WTC11 (cell line): ENCODE measurements at regions not wholly inside any gene's neighbourhood (a gene's known extent, or its start where the extent isn't known, plus 50 kb on each side); places are given as distances from the start of the nearest gene placed in this dataset.

Experiments
- ATAC-seq: fragments of 200-7000 bp; cut with Tn5 transposase; 2 replicates; pipeline ENCODE4 v1.10.0; 2021; ENCODE audit warnings: mild to moderate bottlenecking, moderate library complexity
- CTCF ChIA-PET: fragments of 300-600 bp; sonication (Branson Sonifier 250); formaldehyde crosslinking; loops from one replicate; lab custom pipeline; 2021; ENCODE audit warnings: antibody characterized with exemption; lab: Charles Lee
- POLR2A ChIA-PET: fragments of 350-600 bp; sonication (Branson Sonifier 250); formaldehyde crosslinking; loops from one replicate; lab custom pipeline; 2021; ENCODE audit warnings: antibody characterized with exemption; lab: Charles Lee
- DNase-seq: peaks from one replicate; pipeline ENCODE4 v3.0.0; 2021; ENCODE audit warnings: low spot score
- H3K27ac Mint-ChIP-seq: 2 replicates; pipeline ENCODE4 v1.8.0; 2021; ENCODE audit warnings: mixed read lengths
- H3K27me3 Mint-ChIP-seq: 2 replicates; pipeline ENCODE4 v1.8.0; 2021; ENCODE audit warnings: low read depth, mild to moderate bottlenecking, moderate library complexity, mixed read lengths
- H3K36me3 Mint-ChIP-seq: 2 replicates; pipeline ENCODE4 v1.8.0; 2021; ENCODE audit warnings: mixed read lengths
- H3K4me1 Mint-ChIP-seq: 2 replicates; pipeline ENCODE4 v1.8.0; 2022; ENCODE audit warnings: mixed read lengths
- H3K4me3 Mint-ChIP-seq: 2 replicates; pipeline ENCODE4 v1.8.0; 2021; ENCODE audit warnings: mild to moderate bottlenecking, moderate library complexity, mixed read lengths
- H3K9me3 Mint-ChIP-seq: 2 replicates; pipeline ENCODE4 v1.8.0; 2021; ENCODE audit warnings: mixed read lengths
- ATF6 ChIP-seq: sonication (generic); formaldehyde crosslinking; IDR thresholded peaks from 2 replicates; pipeline ENCODE4 v1.8.1; 2023; ENCODE audit warnings: mild to moderate bottlenecking, missing genetic modification reagents
- CREB1 ChIP-seq: sonication (generic); formaldehyde crosslinking; IDR thresholded peaks from 2 replicates; pipeline ENCODE4 v1.8.0; 2023; ENCODE audit warnings: mild to moderate bottlenecking, missing genetic modification reagents
- E2F1 ChIP-seq: sonication (generic); formaldehyde crosslinking; IDR thresholded peaks from 2 replicates; pipeline ENCODE4 v1.8.0; 2022; ENCODE audit warnings: mild to moderate bottlenecking, missing genetic modification reagents
- ELF4 ChIP-seq: sonication (generic); formaldehyde crosslinking; IDR thresholded peaks from 2 replicates; pipeline ENCODE4 v1.8.1; 2022; ENCODE audit warnings: low read depth, mild to moderate bottlenecking, moderate library complexity, missing genetic modification reagents
- EMX1 ChIP-seq: fragments of 250-450 bp; sonication (Bioruptor Pico); IDR thresholded peaks from 2 replicates; pipeline ENCODE4 v1.8.0; 2021; ENCODE audit warnings: mild to moderate bottlenecking
- ETV6 ChIP-seq: sonication (generic); formaldehyde crosslinking; IDR thresholded peaks from 2 replicates; pipeline ENCODE4 v1.8.1; 2022; ENCODE audit warnings: mild to moderate bottlenecking, missing genetic modification reagents
- FOXK1 ChIP-seq: sonication (generic); formaldehyde crosslinking; IDR thresholded peaks from 2 replicates; pipeline ENCODE4 v1.8.0; 2022; ENCODE audit warnings: mild to moderate bottlenecking, moderate library complexity, missing genetic modification reagents
- FOXP1 ChIP-seq: sonication (generic); formaldehyde crosslinking; IDR thresholded peaks from 2 replicates; pipeline ENCODE4 v1.8.0; 2022; ENCODE audit warnings: missing genetic modification reagents, mild to moderate bottlenecking, moderate library complexity, borderline replicate concordance
- FOXP4 ChIP-seq: sonication (generic); formaldehyde crosslinking; IDR thresholded peaks from 2 replicates; pipeline ENCODE4 v1.8.0; 2022; ENCODE audit warnings: mild to moderate bottlenecking, missing genetic modification reagents
- GRHL2 ChIP-seq: fragments of 250-450 bp; sonication (Bioruptor Pico); IDR thresholded peaks from 2 replicates; pipeline ENCODE4 v1.8.0; 2022; ENCODE audit warnings: mild to moderate bottlenecking, moderate library complexity; ENCODE audit not compliant: insufficient replicate concordance, severe bottlenecking
- GTF2I ChIP-seq: fragments of 250-450 bp; sonication (Bioruptor Pico); conservative IDR thresholded peaks from 2 replicates; pipeline ENCODE4 v1.4.0; 2021; ENCODE audit warnings: mild to moderate bottlenecking
- HMGA2 ChIP-seq: fragments of 250-450 bp; sonication (Bioruptor Pico); IDR thresholded peaks from 2 replicates; pipeline ENCODE4 v1.4.0; 2021; ENCODE audit warnings: mild to moderate bottlenecking, moderate library complexity
- IRF1 ChIP-seq: sonication (generic); formaldehyde crosslinking; IDR thresholded peaks from 2 replicates; pipeline ENCODE4 v1.8.0; 2023; ENCODE audit warnings: missing genetic modification reagents
- JUN ChIP-seq: sonication (generic); formaldehyde crosslinking; IDR thresholded peaks from 2 replicates; pipeline ENCODE4 v1.8.0; 2023; ENCODE audit warnings: mild to moderate bottlenecking, missing genetic modification reagents
- MAX ChIP-seq: sonication (generic); formaldehyde crosslinking; IDR thresholded peaks from 2 replicates; pipeline ENCODE4 v1.8.0; 2022; ENCODE audit warnings: mild to moderate bottlenecking, missing genetic modification reagents
- NFATC4 ChIP-seq: fragments of 250-450 bp; sonication (Bioruptor Pico); IDR thresholded peaks from 2 replicates; pipeline ENCODE4 v1.9.0; 2021; ENCODE audit warnings: mild to moderate bottlenecking
- NFE2L1 ChIP-seq: sonication (generic); formaldehyde crosslinking; IDR thresholded peaks from 2 replicates; pipeline ENCODE4 v1.8.1; 2023; ENCODE audit warnings: missing genetic modification reagents
- NFYB ChIP-seq: sonication (generic); formaldehyde crosslinking; conservative IDR thresholded peaks from 2 replicates; pipeline ENCODE4 v1.8.0; 2022; ENCODE audit warnings: low read depth, missing genetic modification reagents
- NR3C1 ChIP-seq: sonication (generic); formaldehyde crosslinking; conservative IDR thresholded peaks from 2 replicates; pipeline ENCODE4 v1.8.1; 2023; ENCODE audit warnings: low read depth, mild to moderate bottlenecking, missing genetic modification reagents
- PREB ChIP-seq: sonication (generic); formaldehyde crosslinking; IDR thresholded peaks from 2 replicates; pipeline ENCODE4 v1.8.1; 2022; ENCODE audit warnings: mild to moderate bottlenecking, missing genetic modification reagents, moderate library complexity, borderline replicate concordance
- SP1 ChIP-seq: sonication (generic); formaldehyde crosslinking; conservative IDR thresholded peaks from 2 replicates; pipeline ENCODE4 v1.8.1; 2022; ENCODE audit warnings: missing genetic modification reagents
- TCF7 ChIP-seq: sonication (generic); formaldehyde crosslinking; IDR thresholded peaks from 2 replicates; pipeline ENCODE4 v1.8.0; 2022; ENCODE audit warnings: mild to moderate bottlenecking, low read depth, missing genetic modification reagents, moderate library complexity
- TEAD1 ChIP-seq: sonication (generic); formaldehyde crosslinking; IDR thresholded peaks from 2 replicates; pipeline ENCODE4 v1.8.0; 2022; ENCODE audit warnings: mild to moderate bottlenecking, missing genetic modification reagents
- USF2 ChIP-seq: sonication (generic); formaldehyde crosslinking; IDR thresholded peaks from 2 replicates; pipeline ENCODE4 v1.8.1; 2023; ENCODE audit warnings: mild to moderate bottlenecking, missing genetic modification reagents, moderate library complexity
- ZBTB21 ChIP-seq: sonication (generic); formaldehyde crosslinking; IDR thresholded peaks from 2 replicates; pipeline ENCODE4 v1.8.1; 2023; ENCODE audit warnings: mild to moderate bottlenecking, missing genetic modification reagents, borderline replicate concordance
- ZNF317 ChIP-seq: sonication (generic); formaldehyde crosslinking; IDR thresholded peaks from 2 replicates; pipeline ENCODE4 v1.8.1; 2023; ENCODE audit warnings: low read depth, mild to moderate bottlenecking, moderate library complexity, missing genetic modification reagents, borderline replicate concordance
- ZNF425 ChIP-seq: fragments of 250-450 bp; sonication (Bioruptor Pico); conservative IDR thresholded peaks from 2 replicates; pipeline ENCODE4 v1.9.0; 2021; ENCODE audit warnings: mild to moderate bottlenecking

GRCh38 chr3:31406896-31407295 is 125.8 kb upstream of the STT3B start:
- ChIA-PET POLR2A (no interaction called here), CTCF (no interaction called here)
- H3K36me3 Mint-ChIP-seq = no peaks in the 10 kb centered on the region
- H3K4me3 Mint-ChIP-seq = no peak overlapping the region
- H3K27ac Mint-ChIP-seq = no peak overlapping the region
- TF ChIP-seq IRF1 (CRISPR knock-in tag) = no peak
- no peak for TF ChIP-seq TCF7 (CRISPR knock-in tag)
- no peak for TF ChIP-seq EMX1 (CRISPR knock-in tag)
- TF ChIP-seq ETV6 = no peak
- no peak for TF ChIP-seq GRHL2 (CRISPR knock-in tag)
- TF ChIP-seq ATF6 = no peak
- no peak for TF ChIP-seq NFYB (CRISPR knock-in tag)
- no peak for TF ChIP-seq NFATC4 (CRISPR knock-in tag)
- no peak for TF ChIP-seq ZBTB21 (CRISPR knock-in tag)
- no peak for TF ChIP-seq NR3C1
- TF ChIP-seq GTF2I (CRISPR knock-in tag) = no peak
- H3K4me1 Mint-ChIP-seq = peaks cover 16% of the 10 kb centered on the region
- DNase-seq (no peak), ATAC-seq (no peak)
- no peaks in the 10 kb centered on the region for H3K9me3 Mint-ChIP-seq
- H3K27me3 Mint-ChIP-seq = no peaks in the 10 kb centered on the region

- no peak for TF ChIP-seq TEAD1 (CRISPR knock-in tag)
- no peak for TF ChIP-seq CREB1 (CRISPR knock-in tag)
- TF ChIP-seq JUN (CRISPR knock-in tag) = no peak
- no peak for TF ChIP-seq NFE2L1 (CRISPR knock-in tag)
- TF ChIP-seq FOXP4 (CRISPR knock-in tag) = no peak
- no peak for TF ChIP-seq HMGA2
- no peak for TF ChIP-seq MAX (CRISPR knock-in tag)
- no peak for TF ChIP-seq IRF1 (CRISPR knock-in tag)
- TF ChIP-seq ZNF317 (CRISPR knock-in tag) = no peak
- TF ChIP-seq E2F1 (CRISPR knock-in tag) = no peak
- no peak for TF ChIP-seq FOXP1
- no peak for TF ChIP-seq USF2
- TF ChIP-seq FOXK1 = no peak
- TF ChIP-seq ELF4 (CRISPR knock-in tag) = no peak
- no peak for TF ChIP-seq PREB (CRISPR knock-in tag)
- no peak for TF ChIP-seq ZNF425 (CRISPR knock-in tag)
- no peak for TF ChIP-seq SP1 (CRISPR knock-in tag)
- DNase-seq (no peak), ATAC-seq (no peak)
- no peaks in the 10 kb centered on the region for H3K27me3 Mint-ChIP-seq
- H3K27ac Mint-ChIP-seq = no peak overlapping the region
- POLR2A ChIA-PET = no interaction called here
- peaks cover 16% of the 10 kb centered on the region for H3K4me1 Mint-ChIP-seq
- CTCF ChIA-PET = no interaction called here
- H3K4me3 Mint-ChIP-seq = no peak overlapping the region
- no peaks in the 10 kb centered on the region for H3K36me3 Mint-ChIP-seq
- H3K9me3 Mint-ChIP-seq = no peaks in the 10 kb centered on the region
Observed at GRCh38 chr3:31407665-31408064, 125.1 kb upstream of the STT3B start.
